GM13976 (cell line): ENCODE measurements at regions not wholly inside any gene's neighbourhood (a gene's known extent, or its start where the extent isn't known, plus 50 kb on each side); places are given as distances from the start of the nearest gene placed in this dataset.
"Not testable (repeated sequence)": the region's sequence is repeated elsewhere in the genome, so short reads cannot be mapped to it uniquely, and the experiment has no call there.

Source experiments
- DNase-seq: peaks from one replicate; pipeline ENCODE4 v3.0.0; 2012; ENCODE audit warnings: low spot score
- in situ Hi-C: fragments of 300-500 bp; cut with MboI; formaldehyde crosslinking; loops from one replicate; pipeline ENCODE4 v1.12.0; 2022; ENCODE audit warnings: low sequenced_read_pairs, mixed read lengths, inconsistent platforms; ENCODE audit not compliant: unreplicated experiment
- TF ChIP-seq, protein P1 (sequence below): IDR thresholded peaks from 2 replicates; pipeline ENCODE4 v1.5.1; 2012; ENCODE audit warnings: borderline replicate concordance, mild to moderate bottlenecking; ENCODE audit not compliant: insufficient read depth; ENCODE audit errors: extremely low read depth, missing control alignments, control extremely low read depth

DNA sequence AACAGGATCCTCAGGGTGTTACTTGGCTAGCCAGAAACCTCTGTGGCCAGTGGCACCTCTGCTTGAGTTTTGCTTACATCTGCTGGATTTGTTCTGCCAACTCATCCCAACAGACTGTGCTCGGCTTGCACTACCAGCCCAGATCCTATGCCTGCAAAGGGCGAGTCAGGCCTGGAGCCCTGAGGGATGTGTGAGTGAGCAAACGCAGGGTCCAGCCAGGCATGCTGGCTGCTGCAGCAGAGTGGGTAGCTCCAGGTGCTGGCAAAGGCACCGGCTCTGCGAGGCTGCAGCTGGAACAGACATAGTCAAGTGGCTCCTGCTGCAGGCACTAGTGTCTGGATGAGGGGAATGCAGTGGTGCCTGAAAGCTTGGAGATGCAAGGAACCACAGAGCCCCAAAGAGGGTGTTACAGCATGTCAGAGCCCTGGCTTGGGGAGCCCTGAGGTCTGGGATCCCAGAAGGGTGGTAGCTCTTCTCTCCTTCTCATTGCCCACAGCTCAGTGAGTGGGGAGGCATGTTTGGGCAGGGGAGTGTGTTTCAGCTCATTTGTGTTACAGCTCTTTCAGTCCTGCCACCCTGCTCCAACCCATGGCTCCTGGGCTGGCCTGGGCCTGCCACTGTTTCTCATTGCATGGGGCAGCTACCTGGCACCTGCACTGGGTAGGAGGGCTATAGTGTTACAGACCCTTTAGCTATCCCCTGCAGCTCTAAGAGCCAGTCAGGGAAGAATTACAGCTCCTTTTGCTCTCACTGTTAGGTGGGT is 332.6 kb downstream of the TAF11L14 start:
- in situ Hi-C loops = no loop called here
- TF ChIP-seq, protein P1, sequence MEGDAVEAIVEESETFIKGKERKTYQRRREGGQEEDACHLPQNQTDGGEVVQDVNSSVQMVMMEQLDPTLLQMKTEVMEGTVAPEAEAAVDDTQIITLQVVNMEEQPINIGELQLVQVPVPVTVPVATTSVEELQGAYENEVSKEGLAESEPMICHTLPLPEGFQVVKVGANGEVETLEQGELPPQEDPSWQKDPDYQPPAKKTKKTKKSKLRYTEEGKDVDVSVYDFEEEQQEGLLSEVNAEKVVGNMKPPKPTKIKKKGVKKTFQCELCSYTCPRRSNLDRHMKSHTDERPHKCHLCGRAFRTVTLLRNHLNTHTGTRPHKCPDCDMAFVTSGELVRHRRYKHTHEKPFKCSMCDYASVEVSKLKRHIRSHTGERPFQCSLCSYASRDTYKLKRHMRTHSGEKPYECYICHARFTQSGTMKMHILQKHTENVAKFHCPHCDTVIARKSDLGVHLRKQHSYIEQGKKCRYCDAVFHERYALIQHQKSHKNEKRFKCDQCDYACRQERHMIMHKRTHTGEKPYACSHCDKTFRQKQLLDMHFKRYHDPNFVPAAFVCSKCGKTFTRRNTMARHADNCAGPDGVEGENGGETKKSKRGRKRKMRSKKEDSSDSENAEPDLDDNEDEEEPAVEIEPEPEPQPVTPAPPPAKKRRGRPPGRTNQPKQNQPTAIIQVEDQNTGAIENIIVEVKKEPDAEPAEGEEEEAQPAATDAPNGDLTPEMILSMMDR = no peak
- DNase-seq = no peak

DNA sequence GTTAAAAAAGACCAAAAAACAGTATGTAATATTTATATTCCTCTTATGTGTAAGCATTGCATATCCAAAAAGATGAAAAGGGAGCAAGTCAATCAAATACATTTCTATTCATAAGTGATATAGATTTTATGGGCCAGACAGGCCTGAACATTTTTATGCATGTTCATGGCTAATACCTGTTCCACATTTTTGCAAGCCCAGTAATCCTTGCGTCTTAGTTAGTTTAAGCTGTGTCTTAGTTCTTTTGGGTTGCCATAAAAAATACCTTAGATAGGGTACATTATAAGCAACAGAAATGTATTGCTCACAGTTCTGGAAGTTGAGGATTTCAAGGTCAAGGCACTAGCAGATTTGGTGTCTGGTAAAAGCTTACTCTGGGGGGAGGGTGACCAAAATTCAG is 342.1 kb downstream of the TAF11L14 start:
- in situ Hi-C loops = no loop called here
- TF ChIP-seq, protein P1 = no peak

DNA sequence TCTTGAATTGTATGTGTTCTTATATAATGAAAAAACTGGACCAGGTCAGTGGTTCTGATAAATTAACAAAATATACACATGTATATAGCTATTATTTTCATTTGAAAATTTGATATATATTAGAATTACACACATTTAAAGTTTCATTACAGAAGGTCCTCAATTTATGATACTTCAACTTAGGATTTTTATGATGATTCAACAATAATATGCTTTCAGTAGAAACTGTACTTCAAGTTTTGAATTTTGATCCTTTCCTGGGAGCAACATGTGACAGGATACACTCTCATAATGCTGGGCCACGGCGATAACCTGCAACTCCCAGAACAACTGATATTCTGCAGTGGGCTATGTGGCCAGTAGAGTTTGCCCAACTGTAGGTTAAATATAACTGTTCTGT is 344.7 kb downstream of the TAF11L14 start:
- no peak for DNase-seq
- TF ChIP-seq, protein P1 = no peak
- in situ Hi-C loops = no loop called here

More for the DNA sequence above, 342.1 kb downstream of the TAF11L14 start:
- DNase-seq = no peak

DNA sequence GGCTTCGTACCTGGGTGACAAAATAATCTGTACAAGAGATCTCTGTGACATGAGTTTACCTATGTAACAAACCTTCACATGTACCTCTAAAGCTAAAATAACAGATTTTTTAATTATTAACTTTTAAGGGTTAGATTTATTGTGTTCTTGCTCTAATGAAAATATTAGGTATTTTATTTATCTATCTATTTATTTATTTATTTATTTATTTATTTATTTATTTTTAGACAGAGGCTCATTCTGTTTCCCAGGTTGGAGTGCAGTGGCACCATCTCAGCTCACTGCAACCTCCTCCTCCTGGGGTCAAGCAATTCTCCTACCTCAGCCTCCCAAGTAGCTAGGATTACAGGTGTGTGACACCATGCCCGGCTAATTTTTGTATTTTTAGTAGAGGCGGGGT is 348.4 kb downstream of the TAF11L14 start:
- DNase-seq, in situ Hi-C loops: not testable (repeated sequence)

DNA sequence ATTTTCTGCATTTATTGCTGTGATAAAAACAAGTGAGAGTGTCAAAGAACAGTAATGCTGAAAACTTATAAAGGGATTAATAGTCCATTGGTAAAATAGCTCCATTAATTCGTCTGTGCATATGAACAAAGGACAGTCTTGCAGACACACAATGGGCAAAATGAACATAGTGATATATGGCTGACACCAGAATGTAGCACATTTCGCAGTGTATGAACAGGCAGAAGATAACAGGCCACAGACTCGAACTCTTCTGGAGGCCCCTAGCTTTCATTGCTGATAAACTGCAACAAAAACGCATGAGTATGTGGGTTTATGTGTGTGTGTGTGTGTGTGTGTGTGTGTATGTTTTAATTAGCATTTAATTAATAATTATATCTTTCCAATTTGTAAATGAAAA is 354.8 kb downstream of the TAF11L14 start:
- in situ Hi-C loops = no loop called here
- DNase-seq = no peak
- TF ChIP-seq, protein P1 = no peak

DNA sequence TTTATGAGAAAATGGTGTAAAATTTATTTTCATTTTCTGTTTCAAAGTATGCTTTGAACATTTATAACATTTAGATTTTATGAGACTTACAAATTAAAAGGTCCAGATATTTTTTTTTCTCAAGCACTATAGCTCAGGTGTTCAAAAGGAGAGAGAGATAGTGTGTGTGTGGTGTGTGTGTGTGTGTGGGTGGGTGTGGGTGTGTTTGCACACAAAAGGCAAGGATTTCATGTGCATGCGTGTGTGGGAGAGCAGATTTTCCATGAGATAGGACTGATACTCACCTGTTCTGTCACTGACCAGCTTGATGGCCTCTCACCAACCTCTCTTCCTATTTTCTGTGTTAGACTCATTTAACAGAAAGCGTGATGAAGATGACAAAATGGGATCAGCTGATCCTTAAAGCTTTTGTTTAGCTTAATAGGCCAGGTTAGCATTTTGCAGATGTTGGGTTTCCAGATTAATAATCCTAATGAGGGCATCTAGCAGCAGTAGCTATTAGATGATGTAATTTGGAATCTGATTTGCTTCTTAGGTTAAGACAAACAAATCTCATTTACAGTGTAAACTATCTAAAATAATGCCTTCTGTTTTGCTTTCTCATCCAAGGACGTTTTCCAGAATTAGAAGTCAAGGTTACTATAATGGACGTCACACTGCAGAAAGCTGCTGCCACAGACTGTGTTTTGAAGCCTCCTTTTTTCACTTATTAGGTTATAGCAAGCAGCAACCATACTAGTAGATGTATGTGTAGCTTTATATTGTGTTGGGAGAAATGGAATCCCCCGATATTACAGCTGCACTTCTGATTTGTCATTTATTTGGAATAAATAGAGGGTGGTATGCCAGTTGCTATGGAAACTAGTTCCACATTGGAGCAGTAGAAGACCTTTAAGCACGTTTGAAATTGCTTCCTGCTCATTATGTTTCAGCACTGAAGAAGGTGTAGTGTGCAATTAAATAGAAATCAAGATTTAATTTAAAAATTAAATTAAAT is 355.6 kb downstream of the TAF11L14 start:
- TF ChIP-seq, protein P1 = no peak
- DNase-seq = no peak
- in situ Hi-C loops = no loop called here

DNA sequence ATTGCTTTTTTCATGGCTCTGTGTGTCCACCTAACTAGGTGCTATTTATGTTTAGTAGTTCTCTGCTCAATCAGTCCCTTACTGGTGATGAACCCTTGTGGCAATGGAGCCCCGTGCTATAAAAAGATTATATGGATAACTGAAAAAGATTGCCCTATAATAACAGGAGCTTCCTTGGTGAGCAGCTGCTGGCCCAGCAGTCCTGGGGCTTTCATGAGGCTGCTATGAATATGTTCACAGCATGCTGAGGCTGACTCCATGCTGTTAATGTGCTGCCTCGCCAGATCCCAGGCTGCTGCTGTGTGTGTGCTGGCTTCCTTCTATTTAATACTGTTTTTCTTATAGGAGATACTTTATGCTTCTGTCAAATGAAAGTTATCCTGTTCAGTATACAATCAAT is 357.5 kb downstream of the TAF11L14 start:
- in situ Hi-C loops = no loop called here
- TF ChIP-seq, protein P1 = no peak
- DNase-seq = no peak
